Hematopoietic multipotent progenitor cell treated with erythropoietin and hydrocortisone succinate and interleukin-3 and kit ligand, for 4 days (in vitro differentiated cells): ENCODE measurements at regions not wholly inside any gene's neighbourhood (a gene's known extent, or its start where the extent isn't known, plus 50 kb on each side); places are given as distances from the start of the nearest gene placed in this dataset.

Experiments used
- DNase-seq: peaks from one replicate; pipeline ENCODE4 v3.0.0-alpha.2; 2015

GRCh38 chrY:12598783-12599182 is 102.2 kb upstream of the USP9Y start:
- DNase-seq: no peak

- DNase-seq: no peak
Measured at GRCh38 chrY:12605426-12605825, 95.6 kb upstream of the USP9Y start.

GRCh38 chrY:12610861-12611260 is 90.2 kb upstream of the USP9Y start:
- DNase-seq: peak; percentile 52

- no peak for DNase-seq
Measured at GRCh38 chrY:12615733-12616446, 85.1 kb upstream of the USP9Y start.

- peak; percentile 64 for DNase-seq
Measured at GRCh38 chrY:12621454-12622081, 79.5 kb upstream of the USP9Y start.

GRCh38 chrY:12623204-12623603 is 77.8 kb upstream of the USP9Y start:
- no peak for DNase-seq

GRCh38 chrY:12642986-12643385 is 58.0 kb upstream of the USP9Y start:
- DNase-seq: peak; percentile 40

GRCh38 chrY:12643693-12644348 is 57.2 kb upstream of the USP9Y start:
- peak; percentile 4 for DNase-seq

GRCh38 chrY:12651095-12651494 is 49.9 kb upstream of the USP9Y start:
- no peak for DNase-seq
